ENCODE measurements at regions not wholly inside any gene's neighbourhood (a gene's known extent, or its start where the extent isn't known, plus 50 kb on each side); places are given as distances from the start of the nearest gene placed in this dataset.

DNA sequence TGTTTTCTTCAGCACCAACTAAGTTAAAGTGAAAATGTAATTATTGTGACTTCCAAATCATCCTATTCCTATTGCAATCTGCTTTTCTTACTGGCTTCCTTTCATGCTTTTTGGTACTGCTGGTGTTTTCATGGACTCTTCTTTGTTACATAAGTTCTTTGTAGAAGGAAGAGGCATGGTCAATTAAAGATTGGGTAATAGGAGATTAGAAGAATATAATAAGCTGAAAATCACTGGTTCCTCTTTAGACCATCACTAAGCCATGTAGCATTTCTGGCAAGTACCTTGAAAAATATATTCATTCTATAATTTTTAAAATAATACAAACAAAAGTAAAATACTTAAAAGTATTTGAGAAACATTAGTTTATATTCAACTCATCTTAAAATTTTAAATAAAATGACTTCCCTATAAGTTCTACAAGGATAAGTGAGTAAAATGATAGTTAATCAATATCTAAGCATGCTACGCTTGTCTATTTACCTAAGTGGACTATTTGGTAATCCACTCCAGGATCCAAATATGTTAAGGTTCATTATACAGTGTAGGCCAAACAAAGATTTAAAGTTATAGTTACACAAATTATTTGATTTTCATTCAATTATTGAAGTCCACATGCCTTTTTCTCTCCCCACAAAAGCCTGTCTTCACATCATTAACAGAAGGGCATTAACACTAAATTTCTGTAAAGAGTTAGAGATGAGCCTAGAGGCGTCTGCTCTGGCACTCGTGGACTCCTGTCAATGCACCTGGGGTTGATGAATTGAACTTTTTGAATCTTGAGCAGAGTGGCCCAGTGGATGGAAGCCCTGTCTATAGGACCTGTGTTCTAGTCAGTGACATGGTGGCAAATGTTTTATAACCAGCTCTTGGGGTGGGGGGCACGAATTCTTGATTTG, 408.1 kb downstream of the INHBA start:
- DNase-seq (ENCODE audit: low spot score): no peak

- DNase-seq (ENCODE audit: low spot score): no peak
Measured at GRCh38 chr7:41292487-41292886, 410.4 kb downstream of the INHBA start.

GRCh38 chr7:41287559-41288335, 415.1 kb downstream of the INHBA start:
- no peak for DNase-seq (ENCODE audit: low spot score)

DNA sequence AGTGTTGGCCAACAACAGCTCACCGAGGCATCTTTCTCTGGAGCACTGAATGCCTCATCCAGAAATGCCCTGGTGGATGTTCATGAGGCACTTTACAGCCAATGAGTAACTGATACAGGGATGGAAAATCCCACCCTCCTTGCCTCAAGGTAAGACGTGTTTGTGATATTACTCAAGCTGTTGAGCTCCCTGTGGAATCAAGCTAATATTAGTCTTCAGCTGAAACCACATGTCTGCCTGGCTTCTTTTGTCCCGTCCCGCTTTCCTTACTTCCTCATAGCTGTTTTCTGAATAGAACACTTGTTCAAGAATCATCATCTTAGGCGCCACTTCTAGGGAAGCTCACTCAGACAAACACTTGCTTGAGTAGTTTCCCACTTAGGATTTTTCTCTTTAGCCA, 422.4 kb downstream of the INHBA start:
- DNase-seq (ENCODE audit: low spot score): no peak

DNA sequence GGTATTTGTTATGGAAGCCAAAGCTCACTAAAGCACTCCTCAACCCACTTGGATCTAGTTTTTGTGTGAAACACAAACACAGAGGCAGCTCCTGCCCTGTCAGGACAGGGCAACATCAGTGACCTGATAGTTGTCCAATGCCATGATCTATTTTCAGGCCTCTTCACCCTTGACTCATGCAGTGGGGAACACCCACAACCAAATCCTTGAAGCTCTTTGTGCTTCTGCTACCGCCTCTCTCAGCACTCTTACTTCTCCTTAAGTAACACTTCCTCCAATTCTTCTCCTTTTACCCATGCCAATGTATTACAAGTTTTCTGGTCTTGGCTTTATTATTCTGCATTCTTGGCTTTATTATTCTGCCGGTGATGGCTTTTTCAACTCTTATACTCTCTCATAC, 425.3 kb downstream of the INHBA start:
- no peak for DNase-seq (ENCODE audit: low spot score)

DNA sequence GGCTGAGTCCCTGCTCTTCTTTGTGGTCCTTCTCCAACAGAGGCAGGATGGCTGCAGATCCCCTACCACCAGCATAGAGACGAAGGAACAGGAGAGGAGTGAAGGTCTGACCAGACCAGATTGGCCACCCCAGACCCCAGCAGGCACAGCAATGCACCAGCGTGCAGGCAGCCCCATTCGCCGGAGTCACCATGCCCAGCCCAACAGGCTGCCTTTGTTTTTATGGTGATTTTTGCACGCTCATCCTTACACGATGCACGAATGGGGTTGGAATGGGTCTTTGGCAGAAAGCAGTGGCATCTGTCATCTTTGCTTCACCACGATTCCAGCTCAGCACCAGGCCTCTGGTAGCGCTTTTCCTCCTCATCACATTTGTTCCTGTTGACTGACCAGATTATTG, 427.6 kb downstream of the INHBA start:
- no peak for DNase-seq (ENCODE audit: low spot score)

- DNase-seq (ENCODE audit: low spot score): no peak
Measured at GRCh38 chr7:41274179-41274578, 428.7 kb downstream of the INHBA start.

GRCh38 chr7:41272664-41273063, 430.2 kb downstream of the INHBA start:
- no peak for DNase-seq (ENCODE audit: low spot score)

DNA sequence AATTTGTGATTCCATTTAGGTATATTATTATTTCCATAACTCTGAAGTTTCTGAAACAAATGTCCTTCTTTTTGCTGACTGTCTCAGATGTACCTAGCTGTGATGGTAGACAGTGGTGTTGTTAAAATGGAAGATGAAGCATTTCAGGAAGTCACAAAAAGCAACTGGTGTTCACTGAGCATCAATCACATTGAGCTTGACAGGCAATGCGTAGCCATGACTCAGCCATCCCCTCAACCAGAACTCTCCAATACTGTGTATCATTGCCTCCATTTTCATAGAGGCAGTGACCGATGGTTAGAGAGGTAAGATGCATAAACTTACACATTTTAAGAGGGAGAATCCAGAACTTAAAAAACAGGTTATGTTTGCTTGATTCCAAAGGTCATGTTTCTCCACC, 434.0 kb downstream of the INHBA start:
- no peak for DNase-seq (ENCODE audit: low spot score)

DNA sequence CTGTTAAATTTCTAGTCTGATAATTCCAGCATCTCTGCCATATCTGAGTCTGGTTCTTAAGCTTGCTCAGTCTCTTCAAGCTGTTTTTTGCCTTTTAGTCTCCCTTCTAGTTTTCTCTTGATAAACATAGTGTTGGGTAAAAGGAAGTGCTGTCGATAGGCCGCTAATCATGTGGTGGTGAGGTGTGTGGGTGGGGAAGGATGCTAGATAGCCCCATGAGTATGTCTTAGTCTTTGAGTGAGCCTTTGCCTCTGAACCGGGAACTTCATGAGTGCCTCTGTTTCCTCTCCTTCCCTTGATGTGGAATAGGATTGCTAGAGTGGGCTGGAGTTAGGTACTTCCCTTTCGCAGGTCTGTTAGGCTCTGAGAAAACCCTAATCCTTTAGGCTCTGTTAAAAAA, 441.8 kb downstream of the INHBA start:
- DNase-seq (ENCODE audit: low spot score): no peak

DNA sequence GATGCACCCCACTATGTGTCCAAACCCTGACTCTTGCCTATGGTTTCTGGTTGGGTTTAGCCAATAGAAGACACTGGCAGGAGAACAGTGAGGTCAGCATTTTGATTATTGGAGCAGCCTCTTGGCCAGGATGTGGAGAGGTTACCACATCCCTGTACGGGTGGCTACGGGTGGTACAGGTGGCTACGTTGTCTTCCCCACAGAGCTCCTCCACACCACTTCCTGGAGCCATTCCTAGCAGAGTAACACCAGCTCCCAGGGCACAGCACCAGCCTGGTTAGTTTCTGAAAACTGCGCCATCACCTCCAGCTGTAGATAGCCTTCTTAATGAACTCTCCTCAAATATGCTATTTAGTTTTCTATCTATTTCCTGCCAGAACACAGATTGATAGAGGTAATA, 445.2 kb downstream of the INHBA start:
- no peak for DNase-seq (ENCODE audit: low spot score)

DNA sequence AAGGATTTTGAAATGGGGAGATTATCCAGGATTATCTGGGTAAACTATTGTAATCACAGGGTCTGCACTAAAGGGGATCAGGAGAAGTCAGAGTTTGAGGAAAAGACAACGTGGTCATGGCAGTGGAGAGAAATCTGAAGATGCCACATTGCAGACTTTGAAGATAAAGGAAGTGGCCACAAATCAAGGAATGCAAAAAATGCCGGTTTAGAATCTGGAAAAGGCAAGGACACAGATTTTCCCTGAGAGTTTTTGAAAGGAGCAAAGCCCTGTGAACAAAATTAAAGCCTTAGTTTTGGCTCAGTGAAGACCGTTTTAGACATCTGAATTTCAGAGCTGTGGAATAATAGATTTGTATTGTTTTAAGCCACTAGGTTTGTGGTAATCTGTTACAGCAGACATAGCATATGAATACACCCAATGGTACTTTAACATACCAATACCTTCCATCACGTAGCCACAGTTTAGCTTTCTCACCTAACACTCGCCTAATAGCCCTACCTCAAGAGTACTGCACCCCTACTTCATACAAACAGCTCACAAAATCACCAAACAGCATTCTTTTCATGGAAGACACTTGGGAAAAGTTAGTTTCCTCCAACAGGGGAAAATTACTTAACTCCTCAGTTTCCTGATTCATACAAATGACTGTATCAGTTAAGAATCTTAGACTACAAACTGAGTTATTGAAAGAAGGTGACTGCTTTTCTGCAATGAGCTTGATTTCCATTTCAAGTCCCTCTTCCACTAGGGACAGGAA, 446.5 kb downstream of the INHBA start:
- no peak for DNase-seq (ENCODE audit: low spot score)

- DNase-seq (ENCODE audit: low spot score): peak; percentile 5
Measured at GRCh38 chr7:41255716-41256115, 447.2 kb downstream of the INHBA start.

DNA sequence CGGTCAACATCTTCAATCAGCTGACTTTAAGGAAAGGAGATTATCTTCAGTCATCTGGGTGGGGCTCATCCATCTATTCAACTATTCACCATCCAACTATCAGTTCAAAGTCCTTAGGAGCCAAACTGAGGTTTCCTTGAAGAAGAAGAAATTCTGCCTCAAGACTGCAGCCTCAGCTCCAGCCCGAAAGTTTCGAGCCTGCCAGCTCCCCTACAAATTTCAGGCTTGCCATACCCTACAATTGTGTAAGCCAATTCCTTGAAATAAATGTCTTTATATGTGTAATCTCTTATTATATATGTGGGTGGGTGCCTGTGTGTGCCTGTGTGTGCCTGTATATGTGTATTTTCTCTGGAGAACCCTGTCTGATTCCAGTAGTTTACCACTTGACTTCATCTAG, 447.8 kb downstream of the INHBA start:
- no peak for DNase-seq (ENCODE audit: low spot score)

DNA sequence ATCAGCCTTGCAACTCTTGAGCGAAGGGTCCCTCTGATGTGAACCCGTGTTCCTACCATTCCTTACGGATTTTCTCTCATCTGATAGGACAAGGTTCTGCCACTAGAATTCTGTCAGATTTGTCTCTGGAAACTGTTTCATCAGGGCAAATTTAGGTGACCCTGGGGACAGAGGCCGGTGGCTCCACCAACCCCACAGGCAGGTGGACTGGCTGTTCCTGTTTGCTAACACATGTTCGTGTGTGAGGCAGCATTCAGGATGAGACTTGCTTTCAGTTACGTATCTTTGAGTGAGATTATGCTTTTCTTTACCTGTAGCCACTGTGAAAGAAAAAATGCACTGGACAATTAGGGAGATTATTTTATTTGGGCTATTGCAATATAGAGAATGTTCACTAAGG, 449.9 kb downstream of the INHBA start:
- DNase-seq (ENCODE audit: low spot score): no peak

- DNase-seq (ENCODE audit: low spot score): no peak
Measured at GRCh38 chr7:41252551-41252950, 450.3 kb downstream of the INHBA start.

DNA sequence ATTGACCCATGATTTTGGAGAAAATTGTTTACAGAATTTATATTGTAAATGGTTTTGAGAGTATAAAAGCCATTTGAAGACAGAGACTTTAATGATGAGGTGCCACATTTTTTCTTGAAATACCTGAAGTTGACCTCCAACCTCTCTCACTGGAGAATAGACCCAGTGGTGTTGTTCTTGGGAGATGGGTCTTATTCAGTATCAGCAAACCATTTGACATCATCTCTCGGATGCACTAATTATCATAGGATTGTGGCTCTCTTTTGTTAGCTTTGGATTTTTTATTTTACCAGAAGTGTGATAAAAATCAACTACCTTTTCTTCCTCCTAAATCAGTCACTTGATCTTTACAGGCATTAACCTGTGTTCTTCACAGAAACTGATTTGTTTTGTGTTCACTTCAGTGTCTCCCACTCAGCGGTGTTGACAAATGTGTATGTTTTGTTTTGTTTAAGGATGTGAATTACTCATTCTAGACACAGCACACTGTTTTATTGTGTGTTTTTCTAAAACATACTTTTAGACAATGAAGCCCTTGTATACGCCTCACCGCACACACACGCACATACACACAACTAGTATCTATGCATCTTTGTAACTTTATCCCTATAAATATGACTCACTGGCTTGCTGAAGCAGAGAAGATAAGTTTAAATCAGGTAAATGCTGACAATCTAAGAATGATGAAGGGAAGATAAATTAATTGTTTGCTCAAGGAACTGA, 455.6 kb downstream of the INHBA start:
- no peak for DNase-seq (ENCODE audit: low spot score)

DNA sequence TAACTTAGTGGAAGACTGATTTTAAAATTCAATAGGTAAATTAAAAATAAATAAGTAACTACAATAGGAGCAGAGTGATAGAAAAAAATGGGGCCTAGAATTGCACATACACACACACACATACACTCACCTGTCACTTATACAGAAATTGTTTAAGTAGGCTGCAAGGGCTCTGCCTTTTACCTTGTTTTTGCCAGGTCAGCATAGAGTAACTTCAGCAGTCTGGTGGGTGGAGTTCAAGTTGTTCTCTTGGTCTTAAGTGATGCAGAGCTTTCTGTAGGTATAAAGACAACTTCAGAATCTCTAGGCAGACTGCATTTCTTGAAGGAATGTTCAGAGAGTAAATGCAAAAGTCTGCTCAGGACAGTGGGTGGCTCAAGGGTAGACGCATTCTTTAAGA, 457.0 kb downstream of the INHBA start:
- no peak for DNase-seq (ENCODE audit: low spot score)

- no peak for DNase-seq (ENCODE audit: low spot score)
Measured at GRCh38 chr7:41244246-41244645, 458.6 kb downstream of the INHBA start.

DNA sequence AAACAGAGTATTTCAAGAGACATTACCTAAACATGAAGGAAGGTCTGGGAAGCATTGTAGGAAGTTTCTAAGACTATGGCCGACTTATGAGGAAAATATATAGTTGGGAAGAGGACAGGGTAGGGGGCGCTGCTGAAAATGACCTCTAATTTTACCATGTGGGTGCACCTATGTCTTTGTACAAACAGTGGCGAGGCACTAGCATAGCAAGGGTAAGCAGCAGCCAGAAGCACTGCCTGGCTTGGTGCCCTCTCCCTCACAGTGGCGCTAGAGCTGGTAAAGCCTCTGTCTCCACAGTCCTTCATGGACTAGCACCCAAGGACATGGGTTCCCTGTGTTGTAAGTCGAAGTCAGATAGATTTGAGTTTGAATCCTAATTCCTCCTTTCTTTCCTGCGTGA, 461.2 kb downstream of the INHBA start:
- no peak for DNase-seq (ENCODE audit: low spot score)

- DNase-seq (ENCODE audit: low spot score): no peak
Measured at GRCh38 chr7:41239596-41239995, 463.3 kb downstream of the INHBA start.

DNA sequence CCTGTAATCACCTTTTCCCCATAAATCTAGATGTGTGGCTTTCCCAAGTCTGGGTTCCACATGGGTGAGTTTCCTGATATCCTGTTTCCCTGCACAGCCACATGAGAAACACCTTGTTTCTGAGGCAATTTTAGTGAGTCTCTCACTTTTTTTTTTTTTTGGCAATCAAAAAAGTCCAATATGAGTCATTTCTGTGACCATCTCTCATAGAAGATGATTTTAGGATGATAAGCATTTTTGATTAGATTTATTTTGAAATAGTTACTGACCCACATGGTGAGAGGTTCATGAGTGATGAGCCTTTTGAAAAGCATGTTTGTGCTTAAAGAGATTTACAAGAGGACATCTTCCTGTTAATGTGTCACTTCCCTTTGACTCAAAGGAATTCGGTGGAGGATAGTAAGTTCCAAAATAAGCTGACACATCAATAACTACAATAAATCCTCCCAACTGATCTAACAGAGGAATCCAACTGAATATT, 464.0 kb downstream of the INHBA start:
- peak; percentile 13 for DNase-seq (ENCODE audit: low spot score)

All from hepatic stellate cell (primary cell).